A204.1 (cell line): ENCODE measurements at regions not wholly inside any gene's neighbourhood (a gene's known extent, or its start where the extent isn't known, plus 50 kb on each side); places are given as distances from the start of the nearest gene placed in this dataset.

Experiments used
- FAIRE-seq: peaks from 2 replicates; lab custom pipeline; 2012; peaks lifted over from hg19 to GRCh38; lab: Jason Lieb, UNC

DNA sequence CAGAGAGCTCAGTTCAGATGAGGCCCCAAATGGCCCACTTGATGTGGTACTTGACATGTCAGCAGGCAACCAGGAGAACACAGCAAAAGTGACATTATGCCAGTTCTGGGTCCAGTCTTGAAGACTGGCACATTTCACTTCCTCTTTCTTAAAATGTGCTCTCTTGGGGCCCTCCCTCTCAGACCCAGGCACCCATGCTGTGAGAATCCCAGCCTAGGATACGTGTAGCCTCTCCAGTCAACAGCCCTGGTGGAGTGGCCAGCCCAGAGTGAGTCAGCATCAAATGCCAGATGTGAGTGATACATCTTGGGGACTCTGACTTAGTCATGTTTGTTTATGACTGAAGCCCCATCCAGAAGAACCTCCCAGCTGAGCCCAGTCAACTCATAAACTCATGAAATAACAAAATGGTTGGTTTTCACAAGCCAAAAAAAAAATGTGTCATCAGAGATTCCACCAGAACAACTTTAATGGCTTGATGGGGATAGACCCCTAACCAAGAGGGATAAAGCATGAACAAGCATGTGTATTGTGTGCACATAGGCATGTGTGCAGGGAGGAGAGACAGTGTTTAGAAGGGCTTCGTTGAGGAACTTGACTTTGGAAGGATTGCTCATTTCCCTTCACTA lies 82.5 kb upstream of the TNRC6C start:
- FAIRE-seq, result no peak

DNA sequence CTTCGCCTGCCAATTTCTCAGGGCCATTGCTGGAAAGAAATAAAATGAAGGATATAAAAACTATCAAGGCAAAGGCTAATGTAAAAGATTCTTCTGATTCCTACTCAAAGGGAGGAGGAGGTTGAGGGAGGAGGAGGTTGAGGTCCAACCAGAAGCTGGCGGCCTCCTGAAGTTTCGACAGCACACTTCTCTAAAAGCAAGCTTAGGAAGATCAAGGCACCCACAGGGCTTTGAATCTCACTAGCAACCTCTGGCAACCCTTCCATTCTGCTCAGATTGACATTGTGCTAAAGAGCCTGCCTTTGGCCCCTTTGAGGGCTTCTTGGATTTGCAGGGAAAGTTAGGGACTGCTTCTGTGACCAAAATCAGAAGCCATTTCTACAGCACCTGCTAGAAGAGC lies 81.5 kb upstream of the TNRC6C start:
- FAIRE-seq, result no peak

DNA sequence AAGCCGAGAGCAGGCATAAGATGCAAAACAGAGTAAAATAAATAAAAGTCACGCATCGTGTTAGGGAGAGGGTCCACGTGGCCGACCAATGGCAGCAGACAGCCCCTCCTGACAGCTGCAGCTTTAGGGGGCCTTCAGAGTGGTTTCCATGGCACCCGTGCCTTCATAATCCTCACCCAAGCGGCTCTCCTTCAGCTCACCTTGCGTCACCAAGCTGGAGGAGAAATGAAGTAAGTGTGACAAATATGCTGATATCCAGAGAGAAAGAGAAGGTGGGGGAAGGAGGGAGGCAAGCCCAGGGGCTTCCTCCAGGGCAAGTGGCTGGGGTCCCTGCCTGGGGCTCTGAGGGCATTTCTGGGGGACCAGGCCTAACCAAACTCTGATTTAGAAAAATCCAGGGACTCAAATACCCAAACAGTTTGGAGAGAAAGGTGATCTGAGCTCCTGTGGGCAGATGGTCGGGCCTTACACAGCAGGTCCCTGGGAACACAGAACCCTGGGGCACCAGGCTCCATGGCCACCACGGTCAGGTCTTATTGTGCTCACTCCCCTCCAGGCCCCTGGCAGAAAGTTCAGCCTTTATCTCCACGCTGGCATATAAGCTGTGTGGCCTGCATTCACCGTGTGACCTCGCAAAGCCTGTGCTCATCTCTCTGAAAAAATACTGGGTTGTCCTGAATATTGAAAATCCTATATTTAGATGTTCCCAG lies 80.7 kb upstream of the TNRC6C start:
- FAIRE-seq, result no peak

DNA sequence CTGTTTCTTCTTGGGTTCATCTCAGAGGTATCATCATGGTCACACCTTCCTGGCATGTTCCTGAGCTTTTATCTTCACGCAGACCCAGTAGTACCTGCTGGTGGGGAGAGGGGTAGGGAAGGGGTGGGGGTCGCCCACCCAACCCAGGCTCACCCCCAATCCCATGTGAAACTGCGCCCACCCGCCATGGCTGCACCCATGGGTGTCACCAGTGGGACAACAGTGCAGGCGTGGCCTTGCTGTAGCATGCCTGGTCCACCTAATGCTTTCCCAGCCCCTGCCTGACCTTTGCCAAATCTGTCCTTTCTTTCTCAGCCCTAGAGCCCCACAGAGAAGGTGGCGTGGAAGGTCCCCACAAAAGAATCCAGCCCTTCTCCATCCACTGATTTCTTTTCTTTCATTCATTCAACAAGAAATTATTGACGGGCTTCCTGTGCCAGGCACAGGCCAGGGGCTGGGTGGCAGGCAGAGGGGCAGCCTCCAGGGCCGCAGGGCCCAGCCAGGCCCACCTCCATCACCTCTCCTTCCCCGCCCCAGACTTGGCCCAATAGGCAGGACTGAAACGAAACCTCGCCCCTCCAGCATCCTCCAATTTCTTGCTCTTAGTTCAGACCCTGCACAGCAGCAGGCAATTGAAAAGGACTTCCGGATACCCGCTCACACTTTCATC lies 79.1 kb upstream of the TNRC6C start:
- no peak for FAIRE-seq

DNA sequence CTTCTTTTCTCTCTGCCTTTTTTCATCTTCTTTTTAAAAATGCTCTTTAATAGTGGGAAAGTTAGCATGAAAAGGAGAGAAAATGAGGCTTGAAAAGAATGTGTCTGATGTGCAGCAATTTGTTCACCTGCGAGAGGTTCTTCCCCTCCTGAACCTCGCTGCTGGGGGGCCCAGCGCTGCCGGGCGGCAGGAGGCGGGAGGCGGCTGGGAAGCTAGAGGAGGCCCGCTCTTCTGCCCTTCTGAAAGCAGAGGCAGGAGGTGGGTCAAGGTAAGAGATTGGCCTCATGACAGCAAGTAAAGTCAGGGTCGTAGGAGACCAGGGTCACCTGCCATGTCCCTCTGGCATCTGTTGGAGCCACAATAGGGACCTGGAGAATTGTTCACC lies 78.6 kb upstream of the TNRC6C start:
- FAIRE-seq, result no peak

DNA sequence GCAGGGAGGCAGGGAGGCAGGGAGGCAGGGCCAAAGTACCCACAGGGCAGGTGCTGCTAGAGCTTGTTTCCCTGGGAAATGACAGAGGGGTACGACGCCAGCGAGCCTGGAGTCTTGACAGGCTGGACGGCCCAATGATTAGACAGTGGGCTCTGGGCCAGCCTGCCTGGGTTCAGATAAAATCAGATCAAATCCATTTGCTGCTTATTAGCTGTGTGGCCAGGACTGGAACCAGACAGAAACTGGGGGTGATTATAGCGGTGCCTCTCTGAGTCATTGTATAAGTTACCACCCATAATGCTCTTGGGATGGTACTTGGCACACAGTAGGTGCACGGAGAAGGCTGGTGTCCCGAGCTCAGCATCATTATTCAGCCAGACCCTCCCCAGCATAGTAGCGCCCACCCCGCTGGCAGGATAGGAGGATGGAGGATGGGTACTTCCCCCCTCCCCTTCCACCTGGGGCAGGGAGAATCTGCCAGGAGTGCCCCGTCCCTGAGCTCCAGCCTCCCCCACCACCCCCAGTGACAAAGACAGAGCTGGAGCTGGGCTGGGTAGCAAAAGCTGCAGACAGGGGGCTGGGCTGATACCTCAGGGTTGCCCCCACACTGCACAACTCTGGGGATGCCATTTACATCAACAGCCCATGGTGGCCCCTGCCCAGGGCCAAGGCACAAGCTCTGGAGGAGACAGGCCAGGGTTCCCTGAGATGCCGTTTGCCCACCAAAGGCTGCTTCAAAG lies 77.6 kb upstream of the TNRC6C start:
- no peak for FAIRE-seq

DNA sequence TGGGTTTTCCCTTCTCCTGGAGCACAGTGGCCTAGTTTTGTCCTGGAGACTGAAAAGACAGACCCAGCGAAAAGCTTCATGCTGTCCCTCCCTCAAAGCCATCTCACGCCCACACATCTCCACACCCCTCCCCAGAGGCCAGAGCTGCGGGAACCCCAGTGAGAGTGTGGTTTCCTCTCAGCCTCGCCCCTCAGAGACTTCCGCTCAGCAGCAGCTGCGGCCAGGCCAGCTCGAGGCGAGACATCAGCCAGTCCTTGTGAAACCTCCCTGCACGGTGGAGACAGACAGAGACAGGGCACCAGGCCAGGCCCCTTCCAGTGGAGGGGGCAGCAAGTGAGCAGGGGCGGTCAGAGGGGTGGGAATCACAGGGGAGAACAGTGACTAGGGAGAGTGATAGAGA lies 77.0 kb upstream of the TNRC6C start:
- no peak for FAIRE-seq

DNA sequence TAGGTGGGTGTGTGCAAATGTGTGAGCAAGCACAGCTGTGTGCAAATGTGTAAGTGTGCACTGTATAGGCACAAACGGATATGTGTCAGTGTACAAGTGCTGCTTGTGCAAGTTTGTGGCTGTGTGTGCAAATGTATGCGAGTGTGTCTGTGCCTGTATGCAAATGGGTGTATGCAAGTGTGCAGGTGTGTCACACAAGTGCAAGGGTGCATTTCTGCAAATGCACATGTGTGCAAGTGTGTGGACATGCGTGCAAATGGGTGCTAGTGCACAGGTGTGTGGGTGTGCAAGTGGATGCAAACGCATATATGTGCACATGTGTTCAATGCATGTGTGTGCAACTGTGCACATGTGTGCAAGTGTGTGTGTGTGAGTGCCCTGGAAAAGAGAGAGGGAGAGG lies 76.5 kb upstream of the TNRC6C start:
- no peak for FAIRE-seq

DNA sequence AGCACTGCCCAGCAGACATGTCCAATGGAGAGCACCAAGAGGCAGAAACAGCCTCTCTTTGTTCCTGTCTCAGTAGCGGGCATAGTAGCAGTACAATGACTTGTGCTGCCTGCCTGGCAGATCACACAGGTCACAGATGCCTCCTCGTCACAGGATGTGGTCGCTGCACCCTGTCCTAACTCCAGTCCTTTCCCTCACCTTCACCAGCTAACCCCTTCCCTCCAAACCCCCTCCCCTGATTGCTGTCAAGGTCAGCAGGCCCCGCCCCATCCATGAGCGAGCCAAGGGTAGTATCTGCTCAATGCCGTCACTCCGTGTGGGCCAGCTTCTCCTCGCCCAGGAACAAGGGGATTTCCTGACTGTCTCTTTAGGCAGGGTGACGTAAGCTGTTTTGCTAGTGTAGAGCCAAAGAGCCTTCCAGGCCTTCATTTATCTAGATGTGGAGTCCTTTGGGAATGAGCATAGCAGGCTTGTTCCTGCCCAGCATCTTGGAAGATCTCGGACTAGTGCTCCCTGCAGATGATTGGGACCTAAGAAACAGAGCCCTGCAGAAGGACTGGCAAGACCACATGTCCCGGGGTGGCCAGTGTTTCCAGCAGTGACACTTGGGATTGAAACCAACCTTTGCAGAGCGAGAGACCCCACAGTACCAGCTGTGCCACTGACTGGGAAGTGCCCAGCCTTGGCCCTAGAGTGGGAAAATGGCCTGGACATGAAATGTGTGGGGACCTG lies 75.9 kb upstream of the TNRC6C start:
- no peak for FAIRE-seq

DNA sequence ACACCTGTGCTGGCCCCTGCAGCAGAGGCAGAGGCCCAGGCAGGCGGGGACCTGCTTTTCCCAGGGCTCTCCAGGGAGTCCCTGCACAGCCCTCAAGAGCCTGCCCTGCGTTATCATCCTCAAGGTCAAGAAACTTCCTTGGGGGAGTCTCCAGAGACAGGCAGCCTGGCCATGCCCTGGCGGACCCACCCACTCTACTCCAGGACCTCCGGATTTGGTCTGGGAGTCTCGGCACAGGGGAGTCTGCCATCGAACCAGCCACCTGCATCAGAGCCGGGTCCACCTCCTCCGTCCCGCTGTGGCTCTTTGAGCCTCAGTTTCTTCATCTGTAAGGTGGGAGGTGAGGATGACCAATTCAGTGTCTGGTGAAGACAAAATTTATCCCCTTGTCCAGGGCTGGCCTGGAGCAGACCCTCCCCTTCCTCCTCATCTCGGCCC lies 75.3 kb upstream of the TNRC6C start:
- FAIRE-seq, result no peak

DNA sequence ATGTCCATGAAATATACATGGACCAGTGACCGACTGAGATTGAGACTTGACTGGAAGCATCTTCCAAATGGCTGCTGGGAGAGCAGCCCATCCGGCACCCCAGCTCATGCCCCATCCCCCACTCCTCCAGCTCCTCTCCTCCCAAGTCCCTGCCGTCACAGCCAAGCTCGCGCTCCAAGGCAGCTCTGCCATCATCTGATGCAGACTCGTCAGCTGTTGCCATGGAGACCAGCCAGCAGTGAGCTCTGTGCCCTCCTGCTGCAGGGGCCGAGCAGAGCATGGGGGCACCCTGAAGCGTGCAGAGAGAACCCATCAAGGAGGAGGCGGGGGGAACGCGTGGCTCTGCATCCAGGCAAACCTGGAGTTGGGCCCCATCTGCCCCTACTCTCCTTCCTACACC lies 74.5 kb upstream of the TNRC6C start:
- no peak for FAIRE-seq

DNA sequence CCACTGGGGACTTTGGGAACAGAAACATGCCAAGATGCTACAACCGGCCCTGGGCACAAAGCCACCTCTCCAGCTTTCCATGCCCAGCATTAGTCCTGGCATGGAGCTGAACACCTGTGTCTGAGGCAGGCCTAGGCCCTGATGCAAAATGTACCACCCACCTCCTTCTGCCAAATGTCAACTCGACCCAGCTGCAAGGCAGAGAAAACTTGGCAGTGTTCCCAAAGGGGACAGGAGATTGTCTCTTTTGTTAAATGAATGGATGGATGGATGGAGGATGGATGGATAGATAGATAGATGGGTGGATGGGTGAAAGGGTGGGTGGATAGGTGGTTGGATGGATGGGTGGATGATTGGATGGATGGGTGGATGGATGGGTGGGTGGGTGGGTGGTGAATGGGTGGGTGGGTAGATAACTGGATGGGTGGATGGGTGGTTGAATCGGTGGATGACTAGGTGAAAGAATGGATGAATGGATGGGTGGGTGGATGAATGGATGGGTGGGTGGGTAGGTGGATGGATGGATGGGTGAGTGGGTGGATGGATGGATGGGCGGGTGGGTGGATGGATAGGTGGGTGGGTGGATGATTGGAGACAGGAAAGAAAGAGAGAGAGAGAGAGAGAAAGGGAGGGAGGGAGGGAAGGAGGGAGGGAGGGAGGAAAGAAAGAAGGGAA lies 73.4 kb upstream of the TNRC6C start:
- no peak for FAIRE-seq

DNA sequence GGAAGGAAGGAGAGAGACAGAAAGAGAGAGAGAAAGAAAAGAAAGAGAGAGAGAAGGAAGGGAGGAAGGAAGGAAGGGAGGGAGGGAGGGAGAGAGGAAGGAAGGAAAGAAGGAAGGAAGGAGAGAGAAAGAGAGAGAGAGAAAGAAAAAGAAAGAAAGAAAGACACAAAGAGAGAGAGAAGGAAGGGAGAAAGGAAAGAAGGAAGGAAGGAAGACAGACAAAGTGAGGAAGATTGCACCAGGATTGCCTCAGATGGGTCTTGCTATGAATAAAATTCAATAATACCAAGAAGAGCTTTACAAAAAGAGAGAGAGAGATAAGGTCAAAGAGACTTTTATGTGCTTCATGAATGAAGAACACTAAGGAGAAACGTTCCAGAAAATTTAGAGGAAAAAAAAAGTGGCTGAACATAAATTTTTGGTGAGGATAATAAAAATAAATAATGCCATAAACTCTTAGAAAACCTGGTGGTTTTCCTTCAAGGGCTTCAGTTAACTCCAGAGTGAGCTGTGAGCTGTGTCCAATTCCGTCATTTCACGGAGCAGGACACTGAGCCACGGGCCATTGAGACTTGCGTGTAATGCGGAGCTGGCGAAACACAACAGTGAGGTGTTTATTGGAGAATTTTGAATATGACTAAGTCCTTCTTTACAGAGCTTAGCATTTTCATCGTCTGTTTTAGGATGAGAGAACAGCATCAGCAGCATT lies 72.7 kb upstream of the TNRC6C start:
- FAIRE-seq, result no peak

DNA sequence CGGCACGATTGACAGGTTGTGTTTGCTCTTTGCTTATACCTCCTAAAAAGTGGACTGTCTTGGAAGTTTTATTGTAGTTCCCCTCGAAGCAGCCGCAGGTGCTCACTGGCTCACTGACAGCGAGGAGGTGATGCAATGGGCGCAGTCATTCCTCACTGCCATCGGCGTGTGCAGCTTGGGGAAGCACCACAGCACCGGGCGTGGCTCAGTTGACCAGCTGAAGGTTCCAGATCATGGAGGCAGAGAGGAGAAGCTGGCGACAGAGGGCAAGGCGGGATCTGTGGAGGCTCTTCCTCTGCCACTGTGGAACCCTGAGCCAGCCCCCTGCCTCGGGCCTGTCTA lies 72.1 kb upstream of the TNRC6C start:
- FAIRE-seq, result no peak

DNA sequence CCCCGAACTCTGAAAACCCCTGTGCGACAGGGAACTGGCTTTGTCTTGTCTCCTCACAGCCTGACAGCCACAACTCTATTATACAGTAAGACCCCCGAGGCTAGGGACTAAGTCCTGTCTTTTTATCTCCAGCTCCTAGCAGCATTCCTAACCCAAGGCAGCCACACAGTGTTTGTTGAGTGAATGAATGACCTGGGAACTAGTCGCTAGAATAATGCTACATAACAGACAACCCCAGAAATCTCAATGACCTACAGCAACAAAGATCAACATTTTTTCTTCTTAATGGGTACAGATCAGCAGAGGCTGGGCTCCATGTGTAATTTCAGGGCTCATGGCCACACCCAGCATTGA lies 71.4 kb upstream of the TNRC6C start:
- FAIRE-seq, result no peak

DNA sequence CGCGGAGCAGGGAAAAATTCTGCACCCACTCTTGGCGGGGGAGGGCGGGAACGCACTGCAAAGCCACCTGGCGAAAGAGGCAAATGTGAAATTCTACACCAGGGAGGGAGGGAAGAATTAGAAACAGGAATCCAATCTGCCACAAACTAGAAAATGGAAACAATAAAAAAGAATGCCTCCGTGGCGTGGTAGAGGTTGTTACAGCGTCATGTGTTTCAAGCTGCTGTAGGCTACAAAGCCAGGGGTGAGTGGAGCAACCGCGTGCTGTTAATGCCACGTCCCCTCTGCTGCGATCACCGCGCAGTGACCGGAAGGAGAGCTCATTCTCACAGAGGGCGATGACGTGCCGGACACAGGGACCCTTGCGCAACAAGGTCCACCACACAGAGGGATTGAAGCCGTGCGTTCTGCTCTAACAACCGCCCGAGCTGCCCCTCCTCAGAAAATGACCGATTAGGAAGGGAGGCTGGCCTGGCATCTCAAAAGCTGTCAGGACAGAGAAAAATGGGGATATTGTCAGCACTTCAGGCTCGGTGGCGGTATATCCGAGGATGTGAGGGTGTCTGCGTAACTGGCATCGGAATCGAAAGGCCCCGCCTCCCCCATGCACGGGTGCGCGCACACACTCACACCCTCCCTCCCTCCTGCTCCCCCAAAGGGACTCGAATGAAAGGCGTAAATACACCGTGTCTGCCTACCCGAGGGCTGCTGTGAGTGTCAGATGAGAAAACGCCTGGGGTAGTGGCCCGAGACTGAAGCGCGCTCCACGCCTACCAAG lies 70.8 kb upstream of the TNRC6C start:
- FAIRE-seq, result no peak

DNA sequence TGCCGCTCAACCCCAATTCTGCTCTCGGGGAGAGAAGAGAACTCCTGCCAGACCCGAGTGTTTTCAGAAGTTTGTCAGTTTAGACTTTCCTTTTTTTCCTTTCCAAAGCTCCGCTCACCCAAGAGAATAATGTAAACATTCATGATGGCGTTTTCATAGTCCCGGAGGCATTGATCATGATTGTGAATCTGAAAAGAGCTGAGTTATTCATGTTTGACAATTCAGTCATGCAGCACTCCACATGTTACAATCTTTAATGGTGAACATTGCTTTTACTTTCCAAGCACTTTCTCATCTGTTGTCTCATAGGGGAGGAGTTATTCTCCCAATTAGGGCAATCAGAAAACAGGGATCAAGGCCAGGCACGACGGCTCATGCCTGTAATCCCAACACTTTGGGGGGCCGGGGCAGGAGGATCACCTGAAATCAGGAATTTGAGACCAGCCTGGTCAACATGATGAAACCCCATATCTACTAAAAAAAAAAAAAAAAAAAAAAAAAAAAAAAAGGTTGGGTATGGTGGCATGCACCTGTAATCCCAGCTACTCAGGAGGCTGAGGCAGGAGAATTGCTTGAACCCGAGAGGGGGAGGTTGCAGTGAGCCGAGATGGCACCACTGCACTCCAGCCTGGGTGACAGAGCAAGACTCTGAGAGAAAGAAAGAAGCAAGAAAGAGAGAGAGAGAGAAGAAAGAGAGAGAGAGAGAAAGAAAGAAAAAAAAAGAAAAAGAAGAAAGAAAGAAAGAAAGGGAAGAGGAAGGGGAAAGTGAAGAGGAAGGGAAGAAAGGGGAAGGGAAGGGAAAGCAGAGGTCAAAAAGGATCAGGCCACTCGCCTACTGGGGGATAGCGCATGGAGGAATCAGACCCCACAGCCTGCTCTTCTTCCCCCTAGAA lies 70.0 kb upstream of the TNRC6C start:
- FAIRE-seq, result no peak

DNA sequence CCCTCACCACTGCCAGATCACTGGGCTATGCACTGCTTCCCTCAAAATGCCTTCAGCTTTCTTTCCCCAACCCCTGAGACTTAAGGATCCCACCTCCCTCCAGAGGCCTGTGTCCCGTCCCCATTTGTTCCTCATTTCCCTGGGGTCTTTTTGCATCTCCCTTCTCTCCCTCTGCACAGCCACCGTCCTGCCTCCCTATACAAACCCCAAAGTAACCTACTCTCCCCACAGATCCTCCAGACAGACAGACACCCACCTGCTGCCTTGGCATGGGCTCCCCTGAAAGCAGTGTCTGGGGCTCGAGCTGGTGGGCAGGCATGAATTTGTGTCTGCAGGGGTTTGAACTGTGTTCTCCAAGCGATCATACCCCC lies 69.4 kb upstream of the TNRC6C start:
- no peak for FAIRE-seq
